Globus pallidus (tissue), 1 donor: ENCODE measurements at regions not wholly inside any gene's neighbourhood (a gene's known extent, or its start where the extent isn't known, plus 50 kb on each side); places are given as distances from the start of the nearest gene placed in this dataset.

Experiments
- DNase-seq: peaks from one replicate; pipeline ENCODE4 v3.0.0-alpha.2; 2015; ENCODE audit warnings: low spot score

DNA sequence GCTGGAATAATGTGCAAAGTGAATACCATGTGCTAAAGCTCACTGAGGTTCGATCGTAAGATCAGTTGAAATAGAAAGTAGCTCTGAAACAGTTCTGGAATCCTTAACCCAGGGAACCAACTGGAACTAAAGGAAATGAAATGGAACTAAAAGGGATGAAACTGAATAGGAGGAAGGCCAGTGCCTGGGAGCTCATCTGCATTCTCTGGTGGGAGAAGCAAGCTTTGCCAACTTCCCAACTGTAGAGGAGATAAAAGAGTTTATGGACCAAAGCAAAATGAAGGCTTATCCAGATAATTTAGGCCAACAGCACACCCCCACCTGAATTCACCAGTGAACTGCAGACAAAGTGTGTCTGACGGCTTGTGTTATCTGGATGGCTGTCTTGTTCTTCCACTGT is 188.6 kb upstream of the HABP2 start:
- no peak for DNase-seq

DNA sequence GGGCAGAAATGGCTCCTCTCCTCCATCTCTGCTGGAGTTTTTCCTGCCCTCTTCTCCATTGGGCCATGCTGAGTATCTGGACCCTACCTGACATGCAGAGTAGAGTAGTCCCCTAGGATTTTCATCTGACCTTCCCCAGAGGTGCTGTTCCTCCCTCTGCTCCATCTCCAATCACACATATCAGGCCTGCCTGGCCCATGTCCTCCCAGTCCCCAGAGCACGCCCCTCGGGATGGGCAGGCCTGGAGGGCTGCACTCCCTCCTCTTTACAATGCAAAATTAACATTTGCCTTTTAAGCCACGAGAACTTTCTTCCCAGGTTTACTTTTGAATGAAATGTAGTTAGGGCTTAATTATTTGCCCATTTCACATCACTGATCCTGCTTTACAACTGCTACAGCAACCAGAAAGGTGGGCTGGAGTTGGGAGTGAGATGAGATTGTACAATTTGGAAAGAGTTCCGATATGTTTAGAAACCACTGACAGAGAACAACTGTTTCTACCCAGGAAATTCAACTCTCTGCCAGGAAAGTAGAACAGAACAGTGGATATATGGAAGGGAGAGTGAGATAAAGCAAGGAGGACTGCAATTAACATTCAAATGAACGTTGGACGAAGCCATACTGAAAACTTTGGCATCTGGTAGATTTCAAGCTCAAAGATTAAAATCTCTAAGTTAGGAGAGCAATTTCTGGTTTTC is 184.0 kb upstream of the HABP2 start:
- no peak for DNase-seq

DNA sequence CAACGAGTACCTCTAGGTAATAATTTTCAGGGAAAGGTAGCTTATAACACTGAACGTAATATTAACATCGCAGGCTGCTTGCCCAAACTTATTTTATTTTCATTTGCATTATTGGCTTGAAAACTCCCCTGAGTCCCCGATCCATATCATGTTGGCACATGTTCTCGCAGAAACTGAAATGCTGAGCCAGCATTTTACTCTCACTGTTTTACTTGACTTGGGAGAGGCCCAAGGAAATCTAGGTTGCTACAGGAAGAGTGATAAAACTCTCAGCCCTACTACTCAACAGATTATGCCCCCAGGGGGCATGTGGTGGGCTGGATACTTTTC is 183.5 kb upstream of the HABP2 start:
- no peak for DNase-seq

DNA sequence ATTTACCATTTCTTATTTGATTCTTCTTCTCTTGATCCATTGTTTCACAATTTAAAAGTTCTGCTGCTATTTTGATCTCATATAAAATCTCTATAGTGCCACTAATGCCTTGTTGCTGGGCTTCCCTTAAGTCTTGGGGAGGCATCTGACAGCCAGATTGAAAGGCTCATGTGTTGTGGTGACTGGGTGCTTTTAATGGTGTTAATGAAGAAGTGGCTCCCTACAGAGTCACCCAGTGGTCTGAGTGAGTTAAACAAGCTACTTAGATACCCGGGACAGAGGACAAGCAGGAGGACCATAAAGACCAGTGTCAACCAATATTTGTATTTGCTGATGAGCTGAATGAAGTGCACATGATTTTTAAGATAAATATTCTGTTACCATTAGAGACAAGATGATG is 176.4 kb upstream of the HABP2 start:
- no peak for DNase-seq

DNA sequence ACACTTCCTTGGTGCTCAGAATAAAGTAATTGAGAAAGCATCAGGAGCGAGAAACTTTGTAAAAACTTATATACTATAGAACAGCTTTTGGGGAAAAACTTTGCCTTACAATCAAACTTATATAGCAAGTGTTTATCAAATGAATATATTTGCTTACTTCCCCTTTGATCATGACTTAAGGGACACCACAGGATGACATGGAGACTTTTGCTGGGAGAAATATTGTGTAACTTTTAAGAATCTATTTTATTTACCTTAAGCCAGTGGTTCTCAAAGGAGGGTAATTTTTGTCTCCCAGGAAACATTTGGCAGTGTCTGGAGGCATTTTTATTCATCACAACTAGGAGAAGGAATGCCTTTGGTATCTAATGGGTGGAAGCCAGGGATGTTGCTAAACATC is 173.8 kb upstream of the HABP2 start:
- DNase-seq = no peak

DNA sequence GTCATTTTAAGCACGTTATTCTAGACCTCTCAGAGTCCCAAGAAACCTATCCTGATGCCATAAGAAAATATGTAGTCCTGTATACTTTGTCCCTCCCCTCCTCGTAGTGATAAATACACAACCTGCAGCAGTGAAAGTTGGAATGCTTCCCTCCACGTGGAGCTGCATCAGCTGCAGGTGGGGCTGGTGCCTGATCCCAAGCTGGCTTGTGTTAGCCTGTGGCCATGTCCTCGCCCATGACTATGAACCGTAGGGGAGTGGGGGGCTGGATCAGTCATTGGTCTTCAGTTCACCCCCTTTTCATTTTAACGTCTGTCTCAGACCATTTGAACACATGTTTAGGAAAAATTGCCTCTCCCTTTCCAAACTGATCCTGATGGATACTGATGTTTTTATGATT is 171.4 kb upstream of the HABP2 start:
- DNase-seq = no peak

DNA sequence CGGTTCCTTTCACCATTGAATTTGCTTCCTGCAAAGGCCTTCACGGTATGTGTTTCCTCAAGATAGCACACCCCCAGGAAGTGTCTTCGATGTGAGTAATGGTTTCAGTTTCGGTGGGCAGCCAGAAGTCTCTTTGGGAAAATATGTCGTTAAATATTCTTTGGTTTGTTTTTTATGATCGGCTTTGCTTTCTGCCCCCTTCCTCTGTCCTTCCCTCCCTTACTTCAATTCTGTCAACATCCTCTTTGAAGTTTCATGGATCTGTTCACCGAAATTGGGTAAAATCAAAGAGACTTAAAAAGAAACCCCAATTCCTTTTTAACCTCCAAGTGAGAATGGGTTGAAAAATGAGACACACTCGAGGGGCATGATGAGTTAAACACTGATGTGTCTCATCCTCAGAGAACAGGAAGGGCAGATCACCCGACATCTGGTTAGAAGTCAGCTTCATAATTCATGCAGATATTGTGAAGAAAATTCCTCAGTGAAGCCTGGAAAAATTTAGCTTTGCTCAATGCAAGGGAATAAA is 170.8 kb upstream of the HABP2 start:
- no peak for DNase-seq

DNA sequence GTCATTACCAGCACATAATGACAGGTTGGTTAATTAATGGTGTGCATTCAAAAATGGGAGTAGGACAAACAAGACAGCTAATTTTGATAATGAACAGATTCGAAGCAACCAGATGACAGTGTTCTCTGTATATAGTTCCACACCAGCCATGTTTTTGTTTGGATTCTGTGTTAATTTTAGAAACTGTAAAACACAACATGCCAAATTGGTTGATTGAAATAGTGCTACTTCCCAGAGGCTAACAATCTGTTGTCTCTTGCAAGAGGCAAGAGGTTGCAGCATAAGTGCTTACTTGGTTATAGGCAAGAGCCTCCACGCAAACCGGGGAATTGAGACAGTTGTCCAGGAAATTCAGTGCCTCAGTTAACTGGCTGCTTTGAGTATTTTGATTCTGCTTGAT is 170.2 kb upstream of the HABP2 start:
- no peak for DNase-seq

DNA sequence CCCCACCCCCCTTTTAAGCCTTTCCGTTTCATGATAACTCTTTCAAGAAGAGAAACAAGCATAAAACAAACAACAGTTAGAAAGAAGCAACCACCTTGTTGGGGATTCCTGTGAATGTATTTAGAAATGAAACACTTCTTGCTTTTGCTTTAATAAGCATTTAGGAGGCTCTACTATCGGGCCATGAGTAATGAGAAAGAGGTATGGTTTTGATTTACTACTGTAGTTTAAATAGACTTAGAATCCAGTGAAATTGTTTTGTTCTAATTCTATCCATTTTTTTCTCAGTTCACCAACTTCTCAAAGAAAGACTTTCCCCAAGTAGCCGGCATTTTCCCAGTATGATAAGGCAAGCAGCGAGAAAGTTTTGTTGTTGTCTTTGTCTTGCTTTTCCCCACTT is 168.7 kb upstream of the HABP2 start:
- no peak for DNase-seq

DNA sequence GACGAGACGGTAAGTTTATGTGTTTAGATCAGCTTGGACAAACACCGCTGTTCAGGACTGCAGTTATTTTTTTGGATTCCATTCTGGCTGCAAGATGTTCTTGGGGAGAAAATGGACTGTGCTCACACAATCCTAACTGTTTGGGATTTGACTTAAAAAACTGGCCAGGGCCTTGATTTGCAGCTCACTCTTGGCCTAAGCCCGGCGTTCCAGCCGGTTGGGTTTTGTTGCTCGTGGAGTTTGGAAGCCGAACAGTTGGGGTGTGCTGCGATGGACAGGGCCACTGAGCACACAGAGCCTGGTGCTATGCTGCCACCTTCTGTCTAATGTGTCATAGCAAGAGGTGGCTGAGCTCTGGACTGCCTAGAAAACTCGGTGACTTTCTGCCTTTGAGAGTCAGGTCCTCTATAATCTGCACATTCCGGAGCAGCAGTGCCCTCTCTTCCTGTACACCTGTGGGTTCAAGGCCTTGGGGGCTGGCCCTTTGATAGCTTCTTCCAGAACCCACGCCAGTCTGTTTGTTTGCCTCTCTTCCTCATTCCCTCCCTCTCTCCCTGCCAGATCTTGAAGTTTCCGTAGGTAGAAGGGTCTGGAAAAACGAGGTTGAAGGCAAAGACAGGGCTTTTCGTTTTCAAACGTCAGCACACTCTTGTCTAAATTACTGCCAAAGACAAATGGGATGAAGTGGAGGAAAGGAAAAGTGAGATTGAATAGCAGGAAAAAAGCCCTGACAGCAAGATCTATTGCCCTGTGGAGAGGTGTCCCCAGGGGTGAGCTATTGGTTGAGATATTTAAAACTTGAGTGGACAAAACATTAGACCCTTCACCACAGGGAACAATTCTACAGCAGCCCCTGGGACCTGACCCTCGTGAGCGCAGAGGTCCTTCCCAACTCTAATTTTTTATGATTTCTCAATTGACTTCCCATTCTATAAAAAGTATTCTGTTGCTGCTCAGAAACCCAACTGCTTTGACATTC is 167.5 kb upstream of the HABP2 start:
- peak; percentile 88 for DNase-seq

DNA sequence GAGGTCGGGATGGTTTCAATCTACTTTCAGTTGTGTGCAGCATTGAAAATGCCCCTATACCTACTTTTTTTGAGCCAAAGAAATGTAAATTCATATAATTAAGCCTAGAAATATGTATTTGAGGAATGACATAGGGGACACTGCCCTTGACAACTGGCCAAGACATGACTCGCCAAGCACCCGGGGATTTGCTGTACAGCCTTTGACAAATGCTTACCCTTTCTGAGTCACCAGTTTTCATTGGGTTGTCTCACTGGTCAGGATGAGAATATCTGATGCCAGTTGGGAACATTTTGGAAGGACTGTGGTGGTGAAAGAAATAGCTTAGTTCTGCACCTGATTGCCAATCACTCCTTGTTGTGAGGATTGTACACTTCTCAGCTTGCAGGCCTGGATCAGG is 166.8 kb upstream of the HABP2 start:
- DNase-seq = no peak

DNA sequence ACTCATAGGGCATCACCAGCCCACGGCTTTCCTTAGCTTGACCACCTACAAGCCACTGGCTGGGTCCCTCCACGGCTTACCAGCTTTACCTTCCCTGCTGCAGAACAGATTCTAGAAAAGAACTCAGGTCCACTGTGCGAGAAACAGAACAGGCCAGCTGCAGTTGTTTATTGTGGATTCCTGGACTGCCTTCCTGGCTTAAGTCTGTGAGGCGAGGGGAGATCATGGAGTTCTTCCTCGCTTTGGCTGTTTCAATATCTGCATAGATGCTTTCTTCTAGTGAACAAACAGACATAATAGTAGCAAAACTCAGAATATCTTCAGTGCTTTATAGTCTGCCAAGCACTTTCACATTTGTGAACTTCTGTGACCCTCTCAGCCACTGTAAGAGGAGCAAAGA is 162.9 kb upstream of the HABP2 start:
- no peak for DNase-seq

DNA sequence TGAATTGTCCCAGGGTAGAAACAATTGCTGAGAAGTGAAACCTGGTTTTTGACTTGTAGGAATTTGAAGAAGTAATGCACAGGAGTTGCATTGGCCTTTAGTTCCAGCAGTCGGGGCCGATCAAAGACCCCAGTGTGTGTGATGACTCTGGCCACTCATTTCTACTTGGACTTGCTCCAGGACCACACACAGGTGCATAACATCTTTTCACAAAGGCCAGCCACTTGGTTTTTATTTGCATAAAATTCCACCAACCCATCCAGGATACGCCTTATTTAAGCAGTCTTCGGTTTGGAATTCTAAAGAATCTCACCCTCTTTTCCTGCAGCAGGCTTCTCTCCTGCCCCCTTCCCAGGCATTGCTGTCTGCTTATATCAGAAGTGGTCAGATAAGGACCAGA is 162.0 kb upstream of the HABP2 start:
- DNase-seq = no peak

DNA sequence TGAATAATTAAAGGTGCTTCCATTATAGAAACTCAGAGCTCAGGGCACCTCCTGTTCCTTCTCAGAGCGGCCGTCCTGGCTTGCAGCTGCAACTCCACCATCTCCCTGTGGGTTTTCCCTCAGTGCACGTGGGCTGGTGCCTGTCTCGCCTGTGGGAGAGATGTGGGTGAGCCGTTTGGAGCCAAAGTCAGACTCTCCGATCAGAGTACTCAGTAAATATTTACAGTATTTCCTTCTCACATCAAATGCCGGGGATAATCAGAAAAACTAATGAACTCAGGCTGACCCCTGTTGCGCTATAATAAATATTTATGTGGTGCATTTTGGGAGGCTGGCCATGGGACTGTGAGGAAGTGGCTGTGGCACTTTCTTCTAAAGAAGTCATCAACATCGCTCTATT is 155.8 kb upstream of the HABP2 start:
- DNase-seq = no peak

DNA sequence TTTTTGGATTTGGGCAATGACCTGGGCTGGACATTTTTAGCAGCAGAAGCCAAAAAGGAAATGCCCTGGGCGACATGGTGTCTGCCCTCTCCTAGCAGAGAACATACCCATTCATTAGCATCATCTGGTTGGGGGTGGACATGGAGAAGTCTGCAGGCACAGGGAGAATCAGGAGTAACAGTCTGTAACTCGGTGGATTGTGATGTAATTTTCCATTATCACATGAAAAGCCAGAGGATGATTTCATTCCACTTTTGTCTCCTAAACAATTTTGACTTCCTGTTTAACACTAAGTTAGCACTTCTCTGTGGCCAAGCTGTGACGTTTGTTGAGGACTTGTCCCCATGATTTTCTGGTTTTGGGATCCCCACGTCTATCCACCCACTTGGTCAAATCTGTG is 153.8 kb upstream of the HABP2 start:
- DNase-seq = no peak

DNA sequence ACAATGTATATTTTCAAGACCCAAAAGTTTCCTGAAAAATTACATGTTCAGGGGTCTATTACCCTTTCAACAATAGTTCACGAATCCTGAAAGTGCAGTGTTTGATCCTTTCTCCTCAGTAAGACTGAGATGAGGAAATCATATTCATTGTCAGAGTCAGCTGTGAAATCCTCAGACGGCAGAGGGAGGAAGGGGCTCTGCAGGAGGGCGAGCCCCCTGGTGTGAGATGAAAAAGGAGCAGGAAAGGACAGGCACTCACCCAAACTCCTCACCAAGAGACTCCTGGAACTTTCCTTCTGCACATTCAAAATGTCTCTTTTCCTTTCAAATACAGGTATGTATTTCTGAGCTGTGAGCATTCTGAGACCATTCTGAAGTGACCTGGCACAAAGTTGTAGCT is 150.3 kb upstream of the HABP2 start:
- no peak for DNase-seq

DNA sequence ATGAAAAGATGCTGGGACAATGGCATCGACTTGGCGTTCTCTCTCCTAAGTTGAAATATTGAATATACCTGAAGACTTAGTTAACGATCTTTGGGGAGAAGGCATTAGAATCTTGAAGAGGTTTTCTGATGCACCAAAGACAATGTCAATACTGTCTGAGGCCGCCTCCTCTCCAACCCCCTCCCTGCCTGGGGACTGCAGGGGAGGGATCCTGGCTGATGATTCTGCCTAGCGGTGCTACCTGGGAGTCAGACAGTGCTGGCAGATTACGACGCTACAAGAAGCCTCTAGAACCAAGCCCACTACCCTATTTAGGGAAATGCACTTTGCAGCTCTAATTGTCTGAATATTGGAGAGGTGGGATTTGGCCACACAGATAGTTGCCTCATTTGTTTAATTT is 145.6 kb upstream of the HABP2 start:
- no peak for DNase-seq

DNA sequence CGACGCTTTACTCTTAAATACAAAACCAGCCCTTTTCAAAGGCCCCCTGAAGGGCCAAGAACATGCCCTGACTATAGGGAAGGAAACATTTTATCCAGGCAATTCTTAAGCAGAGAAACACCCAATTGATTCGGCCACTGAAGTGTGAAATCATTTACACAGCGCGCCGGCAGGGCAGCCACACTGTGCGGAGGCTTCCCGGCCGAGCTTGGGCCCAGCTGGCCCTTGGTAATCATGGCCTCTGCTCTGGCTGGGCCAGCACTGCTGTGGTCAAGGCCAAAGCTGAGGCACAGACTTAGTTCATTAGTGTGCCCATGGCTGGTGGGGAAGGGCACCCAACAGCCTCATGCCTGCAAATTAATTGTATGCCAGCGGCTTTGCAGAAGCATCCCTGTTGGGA is 143.7 kb upstream of the HABP2 start:
- no peak for DNase-seq

DNA sequence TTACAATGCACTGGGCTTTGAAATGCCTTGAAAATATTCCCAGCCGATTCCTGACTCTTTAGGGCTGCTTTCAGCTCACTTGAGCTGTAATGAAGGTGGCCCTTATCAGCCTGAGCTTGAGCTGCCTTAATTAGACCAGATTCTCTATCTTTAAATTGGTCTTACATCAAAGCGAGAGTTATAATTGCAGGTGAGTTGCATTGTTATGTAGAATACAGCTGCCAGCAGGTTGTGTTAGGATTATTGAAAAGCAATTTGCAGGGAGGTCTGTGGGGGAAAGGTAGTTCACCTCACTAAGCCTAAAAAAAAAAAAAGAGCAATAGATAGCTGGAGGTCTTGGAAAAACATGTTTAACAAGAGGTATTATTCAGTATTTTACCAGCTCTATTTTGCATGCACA is 142.2 kb upstream of the HABP2 start:
- no peak for DNase-seq

DNA sequence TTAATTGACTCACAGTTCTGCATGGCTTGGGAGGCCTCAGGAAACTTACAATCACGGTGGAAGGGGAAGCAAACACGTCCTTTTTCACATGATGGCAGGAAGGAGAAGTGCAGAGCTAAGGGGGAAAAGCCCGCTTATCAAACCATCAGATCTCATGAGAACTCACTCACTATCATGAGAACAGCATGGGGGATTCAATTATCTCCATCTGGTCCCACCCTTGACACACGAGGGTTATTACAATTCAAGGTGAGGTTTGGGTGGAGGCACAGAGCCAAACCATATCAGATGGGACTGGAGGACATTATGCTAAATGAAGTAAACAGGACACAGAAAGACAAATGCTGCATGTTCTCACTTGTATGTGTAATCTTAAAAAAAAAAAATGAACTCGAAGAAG is 141.4 kb upstream of the HABP2 start:
- DNase-seq = no peak

DNA sequence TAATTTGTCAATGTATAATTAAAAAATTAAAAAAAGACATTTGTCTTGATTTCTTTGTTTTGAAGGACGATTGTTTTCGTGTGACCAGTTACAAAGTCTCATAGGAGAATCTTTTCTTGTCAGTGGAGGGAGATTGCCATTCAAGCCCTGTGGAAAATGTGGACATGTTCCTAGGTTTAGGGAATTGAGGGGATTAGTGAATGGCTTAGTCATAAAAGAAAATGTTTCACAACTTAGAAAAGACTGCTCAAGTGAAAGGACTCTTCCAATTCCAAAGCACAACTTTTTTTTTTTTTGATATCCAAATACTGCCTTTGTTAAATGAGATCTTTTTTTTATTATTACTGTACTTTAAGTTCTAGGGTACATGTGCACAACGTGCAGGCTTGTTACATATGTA is 140.7 kb upstream of the HABP2 start:
- no peak for DNase-seq

DNA sequence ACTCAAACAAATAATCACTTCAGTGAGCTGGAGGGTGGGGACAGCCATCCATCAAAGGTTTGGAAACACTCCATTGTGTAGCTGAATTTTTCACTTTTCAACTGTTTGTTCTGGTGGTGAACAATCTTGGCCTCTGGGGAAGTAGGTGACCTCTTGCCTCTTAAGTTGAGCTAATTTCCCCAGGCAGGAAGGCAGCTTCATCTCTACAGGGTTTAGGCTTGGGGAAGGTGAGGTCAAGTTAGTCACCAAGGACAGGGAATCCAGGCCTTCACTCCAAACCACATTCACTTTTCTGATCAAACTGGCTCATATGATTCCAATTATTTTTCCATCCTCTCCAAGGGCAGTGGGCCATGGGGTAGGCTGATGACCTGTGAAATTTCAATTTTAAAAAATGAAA is 138.3 kb upstream of the HABP2 start:
- DNase-seq = no peak

DNA sequence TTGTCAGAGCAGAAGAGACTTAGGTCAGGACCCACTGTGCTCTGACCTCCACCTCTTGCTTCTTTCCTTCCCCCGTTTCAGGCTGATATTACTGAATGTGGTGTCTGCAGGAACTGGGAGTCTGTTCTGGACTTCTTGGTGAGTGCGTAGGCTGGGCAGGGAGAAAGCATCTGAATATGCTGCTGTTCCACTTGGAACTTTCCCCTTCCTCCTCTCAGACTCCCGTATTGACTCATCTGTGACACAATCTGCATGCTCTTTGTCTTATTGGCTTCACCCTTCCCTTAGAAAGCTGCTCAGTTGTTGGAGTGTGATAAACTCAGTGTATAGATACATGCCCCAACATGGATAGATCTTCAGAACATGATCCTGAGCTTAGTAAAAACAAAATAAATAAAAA is 137.6 kb upstream of the HABP2 start:
- no peak for DNase-seq
